ENCODE measurements at regions not wholly inside any gene's neighbourhood (a gene's known extent, or its start where the extent isn't known, plus 50 kb on each side); places are given as distances from the start of the nearest gene placed in this dataset.

- TF ChIP-seq TAF1 (IDR thresholded peaks at IDR 0.05; ENCODE audit: borderline replicate concordance, insufficient read depth, low read length) = no peak
- no peak for TF ChIP-seq SIN3A (IDR thresholded peaks at IDR 0.05; ENCODE audit: borderline replicate concordance, insufficient read depth, low read length)
- TF ChIP-seq FOXP2 (optimal IDR thresholded peaks at IDR 0.05; ENCODE audit: borderline replicate concordance, extremely low read depth, extremely low read length, insufficient read depth) = no peak
- TF ChIP-seq REST (IDR thresholded peaks at IDR 0.05; ENCODE audit: insufficient read depth in 1 of 2, low read depth in 2 of 2, low read length in 2 of 2) = no peak
- TF ChIP-seq POLR2AphosphoS5 (IDR thresholded peaks at IDR 0.05; ENCODE audit: low read depth, low read length) = no peak
Measured at GRCh38 chr1:199298825-199299224, 660.0 kb downstream of the PTPRC start.

GRCh38 chr1:199301472-199302217 is 662.8 kb downstream of the PTPRC start:
- TF ChIP-seq SIN3A (IDR thresholded peaks at IDR 0.05; ENCODE audit: borderline replicate concordance, insufficient read depth, low read length) (no peak), FOXP2 (optimal IDR thresholded peaks at IDR 0.05; ENCODE audit: borderline replicate concordance, extremely low read depth, extremely low read length, insufficient read depth) (no peak), POLR2AphosphoS5 (IDR thresholded peaks at IDR 0.05; ENCODE audit: low read depth, low read length) (no peak), TAF1 (IDR thresholded peaks at IDR 0.05; ENCODE audit: borderline replicate concordance, insufficient read depth, low read length) (no peak), REST (IDR thresholded peaks at IDR 0.05; ENCODE audit: insufficient read depth in 1 of 2, low read depth in 2 of 2, low read length in 2 of 2) (no peak)

- TF ChIP-seq REST (IDR thresholded peaks at IDR 0.05; ENCODE audit: insufficient read depth in 1 of 2, low read depth in 2 of 2, low read length in 2 of 2) (no peak), TAF1 (IDR thresholded peaks at IDR 0.05; ENCODE audit: borderline replicate concordance, insufficient read depth, low read length) (no peak), POLR2AphosphoS5 (IDR thresholded peaks at IDR 0.05; ENCODE audit: low read depth, low read length) (no peak), SIN3A (IDR thresholded peaks at IDR 0.05; ENCODE audit: borderline replicate concordance, insufficient read depth, low read length) (no peak), FOXP2 (optimal IDR thresholded peaks at IDR 0.05; ENCODE audit: borderline replicate concordance, extremely low read depth, extremely low read length, insufficient read depth) (no peak)
Measured at GRCh38 chr1:199302554-199302953, 663.7 kb downstream of the PTPRC start.

- TF ChIP-seq TAF1 (IDR thresholded peaks at IDR 0.05; ENCODE audit: borderline replicate concordance, insufficient read depth, low read length) = no peak
- TF ChIP-seq REST (IDR thresholded peaks at IDR 0.05; ENCODE audit: insufficient read depth in 1 of 2, low read depth in 2 of 2, low read length in 2 of 2) = no peak
- no peak for TF ChIP-seq FOXP2 (optimal IDR thresholded peaks at IDR 0.05; ENCODE audit: borderline replicate concordance, extremely low read depth, extremely low read length, insufficient read depth)
- TF ChIP-seq POLR2AphosphoS5 (IDR thresholded peaks at IDR 0.05; ENCODE audit: low read depth, low read length) = no peak
Measured at GRCh38 chr1:199303035-199303434, 664.2 kb downstream of the PTPRC start.

Data from PFSK-1 (cell line).